ENCODE measurements at regions not wholly inside any gene's neighbourhood (a gene's known extent, or its start where the extent isn't known, plus 50 kb on each side); places are given as distances from the start of the nearest gene placed in this dataset.

GRCh38 chr18:45186832-45187231, 428.4 kb upstream of the SLC14A2 start:
- POLR2A ChIA-PET = no interaction called here
- no peak for DNase-seq (ENCODE audit: low read depth, low spot score)
- CTCF ChIA-PET = interaction anchor here (1.4 kb wide), 1 partner anchor 26 kb away, joined by 4 read pairs; no protein-coding TSS in a partner anchor
- no peak for TF ChIP-seq CTCF (IDR thresholded peaks at IDR 0.05; ENCODE audit: insufficient read depth, low read length, missing control alignments)
- no peak overlapping the region for H3K4me3 ChIP-seq (ENCODE audit: low read depth, low read length)

- POLR2A ChIA-PET = no interaction called here
- CTCF ChIA-PET = interaction anchor here (1.1 kb wide), 1 partner anchor 22 kb away, joined by 4 read pairs; no protein-coding TSS in a partner anchor
- H3K4me3 ChIP-seq (ENCODE audit: low read depth, low read length) = no peak overlapping the region
- no peak for DNase-seq (ENCODE audit: low read depth, low spot score)
- TF ChIP-seq CTCF (IDR thresholded peaks at IDR 0.05; ENCODE audit: insufficient read depth, low read length, missing control alignments) = no peak
Observed at GRCh38 chr18:45191795-45192194, 423.5 kb upstream of the SLC14A2 start.

- no peak for TF ChIP-seq CTCF (IDR thresholded peaks at IDR 0.05; ENCODE audit: insufficient read depth, low read length, missing control alignments)
- peak; percentile 45 for DNase-seq (ENCODE audit: low read depth, low spot score)
- H3K4me3 ChIP-seq (ENCODE audit: low read depth, low read length) = no peak overlapping the region
- ChIA-PET POLR2A (no interaction called here), CTCF (interaction anchor here (1.5 to 2.7 kb wide), 2 partner anchors 15 to 511 kb away, joined by 3 to 13 read pairs; no protein-coding TSS in a partner anchor)
Observed at GRCh38 chr18:45197526-45197970, 417.7 kb upstream of the SLC14A2 start.

- H3K4me3 ChIP-seq (ENCODE audit: low read depth, low read length) = no peak overlapping the region
- CTCF ChIA-PET = interaction anchor here (2.7 kb wide), 1 partner anchor 14 kb away, joined by 13 read pairs; no protein-coding TSS in a partner anchor
- POLR2A ChIA-PET = no interaction called here
- no peak for TF ChIP-seq CTCF (IDR thresholded peaks at IDR 0.05; ENCODE audit: insufficient read depth, low read length, missing control alignments)
- no peak for DNase-seq (ENCODE audit: low read depth, low spot score)
Observed at GRCh38 chr18:45198526-45198925, 416.8 kb upstream of the SLC14A2 start.

- POLR2A ChIA-PET = no interaction called here
- CTCF ChIA-PET = interaction anchor here (4.5 kb wide), 1 partner anchor 12 kb away, joined by 31 read pairs; no protein-coding TSS in a partner anchor
- H3K4me3 ChIP-seq (ENCODE audit: low read depth, low read length) = no peak overlapping the region
Observed at GRCh38 chr18:45201029-45201428, 414.2 kb upstream of the SLC14A2 start.

GRCh38 chr18:45201489-45201888, 413.8 kb upstream of the SLC14A2 start:
- H3K4me3 ChIP-seq (ENCODE audit: low read depth, low read length) = no peak overlapping the region
- DNase-seq (ENCODE audit: low read depth, low spot score) = no peak
- CTCF ChIA-PET = interaction anchor here (4.5 kb wide), 1 partner anchor 12 kb away, joined by 31 read pairs; no protein-coding TSS in a partner anchor
- POLR2A ChIA-PET = no interaction called here
- no peak for TF ChIP-seq CTCF (IDR thresholded peaks at IDR 0.05; ENCODE audit: insufficient read depth, low read length, missing control alignments)

More at GRCh38 chr18:45201029-45201428, 414.2 kb upstream of the SLC14A2 start:
- no peak for DNase-seq (ENCODE audit: low read depth, low spot score)
- no peak for TF ChIP-seq CTCF (IDR thresholded peaks at IDR 0.05; ENCODE audit: insufficient read depth, low read length, missing control alignments)

All from AG04449 (cell line).